ENCODE measurements at regions not wholly inside any gene's neighbourhood (a gene's known extent, or its start where the extent isn't known, plus 50 kb on each side); places are given as distances from the start of the nearest gene placed in this dataset.

GRCh38 chr4:154107337-154107736 lies 318.5 kb upstream of the SFRP2 start:
- TF ChIP-seq CTCF (conservative IDR thresholded peaks at IDR 0.05; ENCODE audit: low read depth, low read length) (no peak), EZH2 (IDR thresholded peaks at IDR 0.05; ENCODE audit: borderline replicate concordance, low read depth, low read length, poor library complexity, severe bottlenecking) (no peak)
